Nephron (organoid): ENCODE measurements at regions not wholly inside any gene's neighbourhood (a gene's known extent, or its start where the extent isn't known, plus 50 kb on each side); places are given as distances from the start of the nearest gene placed in this dataset.

Experiments
- H3K27ac Mint-ChIP-seq, 3 experiments: 2 replicates each; pipeline ENCODE4 v1.8.0; 2020; ENCODE audit warnings: mixed read lengths in 3 of 3, mild to moderate bottlenecking in 2 of 3, moderate library complexity in 1 of 3
- H3K27me3 Mint-ChIP-seq: 2 replicates; pipeline ENCODE4 v1.8.0; 2021; ENCODE audit warnings: low read depth, mild to moderate bottlenecking, moderate library complexity, mixed read lengths
- H3K36me3 Mint-ChIP-seq: 2 replicates; pipeline ENCODE4 v1.8.0; 2020; ENCODE audit warnings: low read depth, mixed read lengths
- H3K4me1 Mint-ChIP-seq: 2 replicates; pipeline ENCODE4 v1.8.0; 2020; ENCODE audit warnings: mixed read lengths
- H3K4me3 Mint-ChIP-seq, 3 experiments: 2 replicates each; pipeline ENCODE4 v1.8.0; 2020; ENCODE audit warnings: mild to moderate bottlenecking in 3 of 3, mixed read lengths in 3 of 3, moderate library complexity in 2 of 3
- H3K9me3 Mint-ChIP-seq: 2 replicates; pipeline ENCODE4 v1.8.0; 2020; ENCODE audit warnings: mixed read lengths
- CTCF ChIP-seq, 3 experiments: fragments of 200-600 bp; sonication (generic); IDR thresholded peaks; one replicate each; pipeline ENCODE4 v1.5.0; 2021; ENCODE audit warnings: antibody characterized with exemption in 3 of 3; ENCODE audit not compliant: unreplicated experiment in 3 of 3

- no peaks in the 10 kb centered on the region for H3K4me1 Mint-ChIP-seq
- H3K36me3 Mint-ChIP-seq = no peaks in the 10 kb centered on the region
- no peak overlapping the region for H3K4me3 Mint-ChIP-seq
- no peak overlapping the region for H3K27ac Mint-ChIP-seq
- H3K9me3 Mint-ChIP-seq = no peaks in the 10 kb centered on the region
- H3K27me3 Mint-ChIP-seq = no peaks in the 10 kb centered on the region
- TF ChIP-seq CTCF (IDR thresholded peaks at IDR 0.05; ENCODE audit: unreplicated experiment in 3 of 3) = no peak
Measured at GRCh38 chr4:171016145-171016544, 797.1 kb upstream of the GALNTL6 start.

GRCh38 chr4:171015441-171015840 lies 797.8 kb upstream of the GALNTL6 start:
- no peak for TF ChIP-seq CTCF (IDR thresholded peaks at IDR 0.05; ENCODE audit: unreplicated experiment in 3 of 3)
- Mint-ChIP-seq H3K4me1 (no peaks in the 10 kb centered on the region), H3K27ac (no peak overlapping the region), H3K36me3 (no peaks in the 10 kb centered on the region), H3K27me3 (no peaks in the 10 kb centered on the region), H3K4me3 (no peak overlapping the region), H3K9me3 (no peaks in the 10 kb centered on the region)

GRCh38 chr4:171007618-171008390 lies 805.4 kb upstream of the GALNTL6 start:
- Mint-ChIP-seq H3K27me3 (no peaks in the 10 kb centered on the region), H3K27ac (no peak overlapping the region), H3K4me3 (no peak overlapping the region), H3K4me1 (no peaks in the 10 kb centered on the region), H3K36me3 (no peaks in the 10 kb centered on the region), H3K9me3 (no peaks in the 10 kb centered on the region)
- TF ChIP-seq CTCF (IDR thresholded peaks at IDR 0.05; ENCODE audit: unreplicated experiment in 3 of 3) = no peak

GRCh38 chr4:171002246-171002645 lies 811.0 kb upstream of the GALNTL6 start:
- TF ChIP-seq CTCF (IDR thresholded peaks at IDR 0.05; ENCODE audit: unreplicated experiment in 3 of 3) = no peak
- no peaks in the 10 kb centered on the region for H3K36me3 Mint-ChIP-seq
- no peaks in the 10 kb centered on the region for H3K9me3 Mint-ChIP-seq
- H3K27me3 Mint-ChIP-seq = no peaks in the 10 kb centered on the region
- H3K27ac Mint-ChIP-seq = no peak overlapping the region
- H3K4me1 Mint-ChIP-seq = no peaks in the 10 kb centered on the region
- H3K4me3 Mint-ChIP-seq = no peak overlapping the region

GRCh38 chr4:170990989-170991589 lies 822.1 kb upstream of the GALNTL6 start:
- Mint-ChIP-seq H3K4me3 (no peak overlapping the region), H3K36me3 (no peaks in the 10 kb centered on the region)

More at GRCh38 chr4:170990989-170991589, 822.1 kb upstream of the GALNTL6 start:
- H3K27ac Mint-ChIP-seq = no peak overlapping the region
- peak; percentile 49 to 69 (median 61) for TF ChIP-seq CTCF (IDR thresholded peaks at IDR 0.05; ENCODE audit: unreplicated experiment in 3 of 3)
- H3K9me3 Mint-ChIP-seq = peaks cover 5% of the 10 kb centered on the region
- no peaks in the 10 kb centered on the region for H3K27me3 Mint-ChIP-seq
- H3K4me1 Mint-ChIP-seq = no peaks in the 10 kb centered on the region
